ENCODE measurements at regions not wholly inside any gene's neighbourhood (a gene's known extent, or its start where the extent isn't known, plus 50 kb on each side); places are given as distances from the start of the nearest gene placed in this dataset.

GRCh38 chr5:152246401-152246800, 158.7 kb downstream of the NMUR2 start:
- TF ChIP-seq EP300 (IDR thresholded peaks at IDR 0.05) (no peak), CTCF (IDR thresholded peaks at IDR 0.05) (no peak), POLR2AphosphoS5 (IDR thresholded peaks at IDR 0.05) (no peak)
